ENCODE measurements at regions not wholly inside any gene's neighbourhood (a gene's known extent, or its start where the extent isn't known, plus 50 kb on each side); places are given as distances from the start of the nearest gene placed in this dataset.

DNA sequence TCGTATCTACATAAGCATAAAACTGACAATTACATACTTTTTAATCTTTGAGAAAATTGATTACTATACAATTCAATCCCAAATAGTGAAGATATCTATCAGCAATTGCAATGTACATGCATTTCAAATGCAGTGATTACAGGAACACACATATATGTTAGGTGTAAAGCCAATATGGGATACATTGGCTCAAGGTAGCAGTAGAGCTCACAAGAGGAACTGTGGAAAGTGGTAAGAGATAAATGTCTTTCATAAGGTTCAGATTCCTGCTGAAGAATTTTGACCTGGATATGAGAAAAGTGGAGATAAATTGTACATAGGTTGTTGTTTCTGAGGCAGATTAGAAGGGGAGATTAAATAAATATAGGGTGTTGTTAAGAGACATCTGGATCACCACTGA, 1280.5 kb downstream of the OTOL1 start (continued):
- TF ChIP-seq, protein P1, sequence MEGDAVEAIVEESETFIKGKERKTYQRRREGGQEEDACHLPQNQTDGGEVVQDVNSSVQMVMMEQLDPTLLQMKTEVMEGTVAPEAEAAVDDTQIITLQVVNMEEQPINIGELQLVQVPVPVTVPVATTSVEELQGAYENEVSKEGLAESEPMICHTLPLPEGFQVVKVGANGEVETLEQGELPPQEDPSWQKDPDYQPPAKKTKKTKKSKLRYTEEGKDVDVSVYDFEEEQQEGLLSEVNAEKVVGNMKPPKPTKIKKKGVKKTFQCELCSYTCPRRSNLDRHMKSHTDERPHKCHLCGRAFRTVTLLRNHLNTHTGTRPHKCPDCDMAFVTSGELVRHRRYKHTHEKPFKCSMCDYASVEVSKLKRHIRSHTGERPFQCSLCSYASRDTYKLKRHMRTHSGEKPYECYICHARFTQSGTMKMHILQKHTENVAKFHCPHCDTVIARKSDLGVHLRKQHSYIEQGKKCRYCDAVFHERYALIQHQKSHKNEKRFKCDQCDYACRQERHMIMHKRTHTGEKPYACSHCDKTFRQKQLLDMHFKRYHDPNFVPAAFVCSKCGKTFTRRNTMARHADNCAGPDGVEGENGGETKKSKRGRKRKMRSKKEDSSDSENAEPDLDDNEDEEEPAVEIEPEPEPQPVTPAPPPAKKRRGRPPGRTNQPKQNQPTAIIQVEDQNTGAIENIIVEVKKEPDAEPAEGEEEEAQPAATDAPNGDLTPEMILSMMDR (IDR thresholded peaks at IDR 0.05), result no peak
- TF ChIP-seq ZBTB21 (CRISPR knock-in tag; IDR thresholded peaks at IDR 0.05; ENCODE audit: borderline replicate concordance) (no peak), ELF4 (CRISPR knock-in tag; IDR thresholded peaks at IDR 0.05; ENCODE audit: low read depth) (no peak), FOXJ3 (CRISPR knock-in tag; IDR thresholded peaks at IDR 0.05; ENCODE audit: borderline replicate concordance) (no peak), KAT7 (CRISPR knock-in tag; IDR thresholded peaks at IDR 0.05; ENCODE audit: borderline replicate concordance) (no peak)
- TF ChIP-seq, protein P2, sequence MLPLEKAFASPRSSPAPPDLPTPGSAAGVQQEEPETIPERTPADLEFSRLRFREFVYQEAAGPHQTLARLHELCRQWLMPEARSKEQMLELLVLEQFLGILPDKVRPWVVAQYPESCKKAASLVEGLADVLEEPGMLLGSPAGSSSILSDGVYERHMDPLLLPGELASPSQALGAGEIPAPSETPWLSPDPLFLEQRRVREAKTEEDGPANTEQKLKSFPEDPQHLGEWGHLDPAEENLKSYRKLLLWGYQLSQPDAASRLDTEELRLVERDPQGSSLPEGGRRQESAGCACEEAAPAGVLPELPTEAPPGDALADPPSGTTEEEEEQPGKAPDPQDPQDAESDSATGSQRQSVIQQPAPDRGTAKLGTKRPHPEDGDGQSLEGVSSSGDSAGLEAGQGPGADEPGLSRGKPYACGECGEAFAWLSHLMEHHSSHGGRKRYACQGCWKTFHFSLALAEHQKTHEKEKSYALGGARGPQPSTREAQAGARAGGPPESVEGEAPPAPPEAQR (CRISPR knock-in tag; IDR thresholded peaks at IDR 0.05), result no peak
- TF ChIP-seq, protein P3, sequence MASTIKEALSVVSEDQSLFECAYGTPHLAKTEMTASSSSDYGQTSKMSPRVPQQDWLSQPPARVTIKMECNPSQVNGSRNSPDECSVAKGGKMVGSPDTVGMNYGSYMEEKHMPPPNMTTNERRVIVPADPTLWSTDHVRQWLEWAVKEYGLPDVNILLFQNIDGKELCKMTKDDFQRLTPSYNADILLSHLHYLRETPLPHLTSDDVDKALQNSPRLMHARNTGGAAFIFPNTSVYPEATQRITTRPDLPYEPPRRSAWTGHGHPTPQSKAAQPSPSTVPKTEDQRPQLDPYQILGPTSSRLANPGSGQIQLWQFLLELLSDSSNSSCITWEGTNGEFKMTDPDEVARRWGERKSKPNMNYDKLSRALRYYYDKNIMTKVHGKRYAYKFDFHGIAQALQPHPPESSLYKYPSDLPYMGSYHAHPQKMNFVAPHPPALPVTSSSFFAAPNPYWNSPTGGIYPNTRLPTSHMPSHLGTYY (CRISPR knock-in tag; IDR thresholded peaks at IDR 0.05), result no peak
- TF ChIP-seq, protein P4, sequence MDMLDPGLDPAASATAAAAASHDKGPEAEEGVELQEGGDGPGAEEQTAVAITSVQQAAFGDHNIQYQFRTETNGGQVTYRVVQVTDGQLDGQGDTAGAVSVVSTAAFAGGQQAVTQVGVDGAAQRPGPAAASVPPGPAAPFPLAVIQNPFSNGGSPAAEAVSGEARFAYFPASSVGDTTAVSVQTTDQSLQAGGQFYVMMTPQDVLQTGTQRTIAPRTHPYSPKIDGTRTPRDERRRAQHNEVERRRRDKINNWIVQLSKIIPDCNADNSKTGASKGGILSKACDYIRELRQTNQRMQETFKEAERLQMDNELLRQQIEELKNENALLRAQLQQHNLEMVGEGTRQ (CRISPR knock-in tag; IDR thresholded peaks at IDR 0.05), result no peak

DNA sequence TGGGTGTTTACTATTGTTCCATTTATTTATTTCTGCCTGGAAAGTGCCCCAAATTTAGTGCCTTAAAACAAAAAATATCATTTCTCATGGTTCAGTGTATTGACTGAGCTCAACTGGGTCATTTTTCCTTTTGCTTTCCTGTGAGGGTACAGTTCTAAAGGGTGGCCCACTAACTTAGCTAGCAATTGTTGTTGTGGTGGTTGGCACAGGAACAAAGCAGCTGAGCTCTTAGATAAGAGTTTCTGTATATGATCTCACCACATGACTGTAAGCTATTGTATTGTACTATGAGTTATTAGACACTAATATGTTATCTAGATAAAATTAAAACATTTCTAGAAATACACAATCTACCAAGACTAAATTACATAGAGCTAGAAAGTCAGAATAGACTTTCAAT, 1283.7 kb downstream of the OTOL1 start:
- H3K4me1 Mint-ChIP-seq, result peaks cover 5% of the 10 kb centered on the region
- TF ChIP-seq, protein P5, sequence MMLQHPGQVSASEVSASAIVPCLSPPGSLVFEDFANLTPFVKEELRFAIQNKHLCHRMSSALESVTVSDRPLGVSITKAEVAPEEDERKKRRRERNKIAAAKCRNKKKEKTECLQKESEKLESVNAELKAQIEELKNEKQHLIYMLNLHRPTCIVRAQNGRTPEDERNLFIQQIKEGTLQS (CRISPR knock-in tag; conservative IDR thresholded peaks at IDR 0.05), result no peak
- TF ChIP-seq, protein P6, sequence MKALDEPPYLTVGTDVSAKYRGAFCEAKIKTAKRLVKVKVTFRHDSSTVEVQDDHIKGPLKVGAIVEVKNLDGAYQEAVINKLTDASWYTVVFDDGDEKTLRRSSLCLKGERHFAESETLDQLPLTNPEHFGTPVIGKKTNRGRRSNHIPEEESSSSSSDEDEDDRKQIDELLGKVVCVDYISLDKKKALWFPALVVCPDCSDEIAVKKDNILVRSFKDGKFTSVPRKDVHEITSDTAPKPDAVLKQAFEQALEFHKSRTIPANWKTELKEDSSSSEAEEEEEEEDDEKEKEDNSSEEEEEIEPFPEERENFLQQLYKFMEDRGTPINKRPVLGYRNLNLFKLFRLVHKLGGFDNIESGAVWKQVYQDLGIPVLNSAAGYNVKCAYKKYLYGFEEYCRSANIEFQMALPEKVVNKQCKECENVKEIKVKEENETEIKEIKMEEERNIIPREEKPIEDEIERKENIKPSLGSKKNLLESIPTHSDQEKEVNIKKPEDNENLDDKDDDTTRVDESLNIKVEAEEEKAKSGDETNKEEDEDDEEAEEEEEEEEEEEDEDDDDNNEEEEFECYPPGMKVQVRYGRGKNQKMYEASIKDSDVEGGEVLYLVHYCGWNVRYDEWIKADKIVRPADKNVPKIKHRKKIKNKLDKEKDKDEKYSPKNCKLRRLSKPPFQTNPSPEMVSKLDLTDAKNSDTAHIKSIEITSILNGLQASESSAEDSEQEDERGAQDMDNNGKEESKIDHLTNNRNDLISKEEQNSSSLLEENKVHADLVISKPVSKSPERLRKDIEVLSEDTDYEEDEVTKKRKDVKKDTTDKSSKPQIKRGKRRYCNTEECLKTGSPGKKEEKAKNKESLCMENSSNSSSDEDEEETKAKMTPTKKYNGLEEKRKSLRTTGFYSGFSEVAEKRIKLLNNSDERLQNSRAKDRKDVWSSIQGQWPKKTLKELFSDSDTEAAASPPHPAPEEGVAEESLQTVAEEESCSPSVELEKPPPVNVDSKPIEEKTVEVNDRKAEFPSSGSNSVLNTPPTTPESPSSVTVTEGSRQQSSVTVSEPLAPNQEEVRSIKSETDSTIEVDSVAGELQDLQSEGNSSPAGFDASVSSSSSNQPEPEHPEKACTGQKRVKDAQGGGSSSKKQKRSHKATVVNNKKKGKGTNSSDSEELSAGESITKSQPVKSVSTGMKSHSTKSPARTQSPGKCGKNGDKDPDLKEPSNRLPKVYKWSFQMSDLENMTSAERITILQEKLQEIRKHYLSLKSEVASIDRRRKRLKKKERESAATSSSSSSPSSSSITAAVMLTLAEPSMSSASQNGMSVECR (CRISPR knock-in tag; IDR thresholded peaks at IDR 0.05; ENCODE audit: borderline replicate concordance), result no peak
- TF ChIP-seq, protein P7, sequence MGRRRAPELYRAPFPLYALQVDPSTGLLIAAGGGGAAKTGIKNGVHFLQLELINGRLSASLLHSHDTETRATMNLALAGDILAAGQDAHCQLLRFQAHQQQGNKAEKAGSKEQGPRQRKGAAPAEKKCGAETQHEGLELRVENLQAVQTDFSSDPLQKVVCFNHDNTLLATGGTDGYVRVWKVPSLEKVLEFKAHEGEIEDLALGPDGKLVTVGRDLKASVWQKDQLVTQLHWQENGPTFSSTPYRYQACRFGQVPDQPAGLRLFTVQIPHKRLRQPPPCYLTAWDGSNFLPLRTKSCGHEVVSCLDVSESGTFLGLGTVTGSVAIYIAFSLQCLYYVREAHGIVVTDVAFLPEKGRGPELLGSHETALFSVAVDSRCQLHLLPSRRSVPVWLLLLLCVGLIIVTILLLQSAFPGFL (CRISPR knock-in tag; IDR thresholded peaks at IDR 0.05; ENCODE audit: borderline replicate concordance), result no peak
- TF ChIP-seq NR2C2 (CRISPR knock-in tag; IDR thresholded peaks at IDR 0.05) (no peak), NR3C1 (CRISPR knock-in tag; conservative IDR thresholded peaks at IDR 0.05; ENCODE audit: low read depth) (no peak), ZNF219 (CRISPR knock-in tag; IDR thresholded peaks at IDR 0.05; ENCODE audit: borderline replicate concordance) (no peak), CREB1 (CRISPR knock-in tag; IDR thresholded peaks at IDR 0.05) (no peak), ZNF671 (CRISPR knock-in tag; IDR thresholded peaks at IDR 0.05) (no peak), MYBL2 (CRISPR knock-in tag; IDR thresholded peaks at IDR 0.05) (no peak)
- TF ChIP-seq, protein P4 (CRISPR knock-in tag; IDR thresholded peaks at IDR 0.05), result no peak
- TF ChIP-seq, protein P8, sequence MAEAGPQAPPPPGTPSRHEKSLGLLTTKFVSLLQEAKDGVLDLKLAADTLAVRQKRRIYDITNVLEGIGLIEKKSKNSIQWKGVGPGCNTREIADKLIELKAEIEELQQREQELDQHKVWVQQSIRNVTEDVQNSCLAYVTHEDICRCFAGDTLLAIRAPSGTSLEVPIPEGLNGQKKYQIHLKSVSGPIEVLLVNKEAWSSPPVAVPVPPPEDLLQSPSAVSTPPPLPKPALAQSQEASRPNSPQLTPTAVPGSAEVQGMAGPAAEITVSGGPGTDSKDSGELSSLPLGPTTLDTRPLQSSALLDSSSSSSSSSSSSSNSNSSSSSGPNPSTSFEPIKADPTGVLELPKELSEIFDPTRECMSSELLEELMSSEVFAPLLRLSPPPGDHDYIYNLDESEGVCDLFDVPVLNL (CRISPR knock-in tag; IDR thresholded peaks at IDR 0.05; ENCODE audit: borderline replicate concordance, low read depth), result no peak
- TF ChIP-seq, protein P9, sequence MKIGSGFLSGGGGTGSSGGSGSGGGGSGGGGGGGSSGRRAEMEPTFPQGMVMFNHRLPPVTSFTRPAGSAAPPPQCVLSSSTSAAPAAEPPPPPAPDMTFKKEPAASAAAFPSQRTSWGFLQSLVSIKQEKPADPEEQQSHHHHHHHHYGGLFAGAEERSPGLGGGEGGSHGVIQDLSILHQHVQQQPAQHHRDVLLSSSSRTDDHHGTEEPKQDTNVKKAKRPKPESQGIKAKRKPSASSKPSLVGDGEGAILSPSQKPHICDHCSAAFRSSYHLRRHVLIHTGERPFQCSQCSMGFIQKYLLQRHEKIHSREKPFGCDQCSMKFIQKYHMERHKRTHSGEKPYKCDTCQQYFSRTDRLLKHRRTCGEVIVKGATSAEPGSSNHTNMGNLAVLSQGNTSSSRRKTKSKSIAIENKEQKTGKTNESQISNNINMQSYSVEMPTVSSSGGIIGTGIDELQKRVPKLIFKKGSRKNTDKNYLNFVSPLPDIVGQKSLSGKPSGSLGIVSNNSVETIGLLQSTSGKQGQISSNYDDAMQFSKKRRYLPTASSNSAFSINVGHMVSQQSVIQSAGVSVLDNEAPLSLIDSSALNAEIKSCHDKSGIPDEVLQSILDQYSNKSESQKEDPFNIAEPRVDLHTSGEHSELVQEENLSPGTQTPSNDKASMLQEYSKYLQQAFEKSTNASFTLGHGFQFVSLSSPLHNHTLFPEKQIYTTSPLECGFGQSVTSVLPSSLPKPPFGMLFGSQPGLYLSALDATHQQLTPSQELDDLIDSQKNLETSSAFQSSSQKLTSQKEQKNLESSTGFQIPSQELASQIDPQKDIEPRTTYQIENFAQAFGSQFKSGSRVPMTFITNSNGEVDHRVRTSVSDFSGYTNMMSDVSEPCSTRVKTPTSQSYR (CRISPR knock-in tag; IDR thresholded peaks at IDR 0.05), result no peak
- H3K36me3 Mint-ChIP-seq, result peaks cover 14% of the 10 kb centered on the region
- ATAC-seq (no peak), DNase-seq (ENCODE audit: low spot score) (no peak)
- H3K9me3 Mint-ChIP-seq, result peaks cover 28% of the 10 kb centered on the region
- POLR2A ChIA-PET, result no interaction called here
- CTCF ChIA-PET, result no interaction called here
- peaks cover 36% of the 10 kb centered on the region for H3K27me3 Mint-ChIP-seq (ENCODE audit: low read depth)
- no peak overlapping the region for H3K27ac Mint-ChIP-seq
- H3K4me3 Mint-ChIP-seq, result no peak overlapping the region

Measured in WTC11 (cell line).